22Rv1 (cell line): ENCODE measurements at regions not wholly inside any gene's neighbourhood (a gene's known extent, or its start where the extent isn't known, plus 50 kb on each side); places are given as distances from the start of the nearest gene placed in this dataset.

Experiments
- ZFX ChIP-seq: fragments of 450-650 bp; IDR thresholded peaks from 2 replicates; pipeline ENCODE4 v1.6.1; 2017; ENCODE audit warnings: antibody characterized with exemption, borderline replicate concordance
- TF ChIP-seq, protein P1 (sequence below): fragments of 450-650 bp; IDR thresholded peaks from 2 replicates; pipeline ENCODE4 v1.5.1; 2017; ENCODE audit warnings: mild to moderate bottlenecking

DNA sequence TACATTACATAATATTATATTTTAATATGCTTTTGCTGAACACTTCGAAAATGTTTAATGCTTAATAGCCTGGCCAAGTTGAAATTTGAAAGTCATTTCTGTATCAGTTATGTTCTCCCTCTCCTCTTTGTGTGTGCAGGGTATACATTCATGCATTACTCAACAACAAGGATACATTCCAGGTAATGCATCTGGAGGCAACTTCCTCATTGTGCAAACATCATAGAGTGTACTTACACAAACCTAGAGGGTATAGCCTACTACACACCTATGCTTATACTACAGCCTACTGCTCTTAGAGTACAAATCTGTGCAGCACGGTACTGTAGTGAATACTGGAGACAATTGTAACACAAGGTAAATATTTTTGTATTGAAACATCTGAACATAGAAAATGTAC lies 407.3 kb downstream of the MRPL39 start:
- TF ChIP-seq, protein P1, sequence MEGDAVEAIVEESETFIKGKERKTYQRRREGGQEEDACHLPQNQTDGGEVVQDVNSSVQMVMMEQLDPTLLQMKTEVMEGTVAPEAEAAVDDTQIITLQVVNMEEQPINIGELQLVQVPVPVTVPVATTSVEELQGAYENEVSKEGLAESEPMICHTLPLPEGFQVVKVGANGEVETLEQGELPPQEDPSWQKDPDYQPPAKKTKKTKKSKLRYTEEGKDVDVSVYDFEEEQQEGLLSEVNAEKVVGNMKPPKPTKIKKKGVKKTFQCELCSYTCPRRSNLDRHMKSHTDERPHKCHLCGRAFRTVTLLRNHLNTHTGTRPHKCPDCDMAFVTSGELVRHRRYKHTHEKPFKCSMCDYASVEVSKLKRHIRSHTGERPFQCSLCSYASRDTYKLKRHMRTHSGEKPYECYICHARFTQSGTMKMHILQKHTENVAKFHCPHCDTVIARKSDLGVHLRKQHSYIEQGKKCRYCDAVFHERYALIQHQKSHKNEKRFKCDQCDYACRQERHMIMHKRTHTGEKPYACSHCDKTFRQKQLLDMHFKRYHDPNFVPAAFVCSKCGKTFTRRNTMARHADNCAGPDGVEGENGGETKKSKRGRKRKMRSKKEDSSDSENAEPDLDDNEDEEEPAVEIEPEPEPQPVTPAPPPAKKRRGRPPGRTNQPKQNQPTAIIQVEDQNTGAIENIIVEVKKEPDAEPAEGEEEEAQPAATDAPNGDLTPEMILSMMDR, result no peak
- no peak for TF ChIP-seq ZFX
